NB4 (cell line): ENCODE measurements at regions not wholly inside any gene's neighbourhood (a gene's known extent, or its start where the extent isn't known, plus 50 kb on each side); places are given as distances from the start of the nearest gene placed in this dataset.

Source experiments
- DNase-seq: peaks from one replicate; pipeline ENCODE4 v3.0.0; 2010; ENCODE audit warnings: low read depth
- H3K4me3 ChIP-seq: one replicate; pipeline ENCODE4 v1.5.1; 2011; ENCODE audit warnings: mild to moderate bottlenecking, low read depth, low read length, moderate library complexity
- MYC ChIP-seq: IDR thresholded peaks from 2 replicates; pipeline ENCODE4 v1.6.1; 2011; ENCODE audit warnings: low read depth, low read length
- POLR2A ChIP-seq: IDR thresholded peaks from 2 replicates; pipeline ENCODE4 v1.6.1; 2011; ENCODE audit warnings: mild to moderate bottlenecking; ENCODE audit not compliant: insufficient read length; ENCODE audit errors: extremely low read depth
- TF ChIP-seq, protein P1 (sequence below): IDR thresholded peaks from one replicate; pipeline ENCODE4 v1.5.1; 2012; ENCODE audit warnings: low read depth, low read length
- TF ChIP-seq, protein P2 (sequence below): IDR thresholded peaks from 2 replicates; pipeline ENCODE4 v1.6.1; 2011; ENCODE audit warnings: low read depth, low read length

DNA sequence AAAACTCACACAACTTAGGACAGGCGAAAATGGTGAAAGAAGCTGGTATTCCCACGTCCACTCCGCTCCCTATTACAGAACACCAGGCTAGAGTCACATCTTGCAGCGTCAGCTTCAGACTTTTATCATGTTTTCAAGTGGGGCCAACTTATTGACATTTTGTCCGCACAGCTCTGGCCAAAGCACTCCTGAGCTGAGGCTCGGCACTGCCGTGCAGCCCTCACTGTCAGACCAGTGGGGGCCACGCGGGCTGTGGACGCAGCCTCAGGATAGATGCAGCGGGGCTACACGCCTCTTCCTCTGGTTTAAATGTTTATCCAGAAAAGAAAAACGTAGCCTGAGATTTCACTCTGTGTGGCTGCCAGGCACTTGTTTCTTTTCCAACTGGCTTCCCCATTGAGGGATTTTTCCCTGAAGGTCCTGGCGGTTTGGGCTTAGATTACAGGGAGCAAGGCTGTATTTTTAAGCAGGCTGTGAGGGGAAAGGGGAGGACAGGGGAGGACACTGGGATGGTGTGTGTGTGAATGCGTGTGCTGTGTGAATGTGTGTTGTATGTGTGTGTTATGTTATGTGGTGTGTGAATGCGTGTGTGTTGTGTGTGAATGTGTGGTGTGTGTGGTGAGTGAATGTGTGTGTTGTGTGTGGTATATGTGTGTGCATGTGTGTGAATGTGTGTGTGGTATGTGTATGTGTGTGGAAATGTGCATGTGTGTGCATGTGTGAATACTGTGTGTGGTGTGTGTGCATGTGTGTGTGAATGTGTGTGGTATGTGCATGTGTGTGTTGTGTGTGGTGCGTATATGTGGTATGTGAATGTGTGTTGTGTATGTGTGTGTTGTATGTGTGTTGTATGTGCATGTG is 267.6 kb downstream of the DCDC2C start:
- no peak overlapping the region for H3K4me3 ChIP-seq
- TF ChIP-seq, protein P1, sequence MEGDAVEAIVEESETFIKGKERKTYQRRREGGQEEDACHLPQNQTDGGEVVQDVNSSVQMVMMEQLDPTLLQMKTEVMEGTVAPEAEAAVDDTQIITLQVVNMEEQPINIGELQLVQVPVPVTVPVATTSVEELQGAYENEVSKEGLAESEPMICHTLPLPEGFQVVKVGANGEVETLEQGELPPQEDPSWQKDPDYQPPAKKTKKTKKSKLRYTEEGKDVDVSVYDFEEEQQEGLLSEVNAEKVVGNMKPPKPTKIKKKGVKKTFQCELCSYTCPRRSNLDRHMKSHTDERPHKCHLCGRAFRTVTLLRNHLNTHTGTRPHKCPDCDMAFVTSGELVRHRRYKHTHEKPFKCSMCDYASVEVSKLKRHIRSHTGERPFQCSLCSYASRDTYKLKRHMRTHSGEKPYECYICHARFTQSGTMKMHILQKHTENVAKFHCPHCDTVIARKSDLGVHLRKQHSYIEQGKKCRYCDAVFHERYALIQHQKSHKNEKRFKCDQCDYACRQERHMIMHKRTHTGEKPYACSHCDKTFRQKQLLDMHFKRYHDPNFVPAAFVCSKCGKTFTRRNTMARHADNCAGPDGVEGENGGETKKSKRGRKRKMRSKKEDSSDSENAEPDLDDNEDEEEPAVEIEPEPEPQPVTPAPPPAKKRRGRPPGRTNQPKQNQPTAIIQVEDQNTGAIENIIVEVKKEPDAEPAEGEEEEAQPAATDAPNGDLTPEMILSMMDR, result no peak
- TF ChIP-seq, protein P2, sequence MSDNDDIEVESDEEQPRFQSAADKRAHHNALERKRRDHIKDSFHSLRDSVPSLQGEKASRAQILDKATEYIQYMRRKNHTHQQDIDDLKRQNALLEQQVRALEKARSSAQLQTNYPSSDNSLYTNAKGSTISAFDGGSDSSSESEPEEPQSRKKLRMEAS, result no peak
- no peak for TF ChIP-seq MYC
- TF ChIP-seq POLR2A, result no peak
- no peak for DNase-seq

DNA sequence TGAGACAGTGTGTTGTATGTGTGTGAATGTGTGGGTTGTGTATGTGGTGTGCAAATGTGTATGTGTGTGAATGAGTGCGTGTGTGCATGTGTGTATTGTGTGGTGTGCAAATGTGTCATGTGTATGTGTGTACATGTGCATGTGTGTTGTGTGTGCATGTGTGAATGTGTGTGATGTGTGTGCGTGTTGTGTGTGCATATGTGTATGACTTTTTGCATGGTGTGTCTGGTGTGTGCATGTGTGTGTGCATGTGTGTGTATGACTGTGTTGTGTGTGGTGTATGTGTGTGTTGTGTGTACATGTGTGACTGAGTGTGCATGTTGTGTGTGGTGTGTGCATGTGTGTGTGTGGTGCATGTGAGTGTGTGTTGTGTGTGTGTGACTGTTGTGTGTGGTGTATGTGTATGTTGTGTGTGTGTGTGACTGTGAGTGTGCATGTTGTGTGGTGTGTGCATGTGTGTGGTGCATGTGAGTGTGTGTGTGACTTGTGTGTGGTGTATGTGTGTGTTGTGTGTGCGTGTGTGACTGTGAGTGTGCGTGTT is 268.3 kb downstream of the DCDC2C start:
- TF ChIP-seq, protein P2, result no peak
- TF ChIP-seq, protein P1, result no peak
- no peak for TF ChIP-seq MYC
- TF ChIP-seq POLR2A, result no peak
- no peak overlapping the region for H3K4me3 ChIP-seq
- DNase-seq, result no peak

DNA sequence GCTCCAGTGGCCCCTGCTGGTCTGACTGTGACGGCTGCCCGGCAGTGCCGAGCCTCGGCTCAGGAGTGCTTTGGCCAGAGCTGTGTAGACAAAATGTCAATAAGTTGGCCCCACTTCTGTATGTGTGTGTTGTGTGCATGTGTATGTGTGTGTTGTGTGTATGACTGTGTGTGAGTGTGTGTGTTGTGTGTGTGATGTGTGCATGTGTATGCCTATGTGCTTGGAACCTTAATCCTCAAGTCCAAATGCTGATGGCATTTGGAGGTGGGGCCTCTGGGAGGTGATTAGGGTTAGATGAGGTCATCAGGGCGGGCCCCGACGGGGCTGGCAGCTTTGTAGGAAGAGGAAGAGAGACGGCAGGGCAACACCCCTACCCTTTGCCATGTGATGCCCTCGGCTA is 269.0 kb downstream of the DCDC2C start:
- no peak overlapping the region for H3K4me3 ChIP-seq
- TF ChIP-seq POLR2A (no peak), MYC (no peak)
- TF ChIP-seq, protein P2, result no peak
- TF ChIP-seq, protein P1, result no peak
- no peak for DNase-seq

DNA sequence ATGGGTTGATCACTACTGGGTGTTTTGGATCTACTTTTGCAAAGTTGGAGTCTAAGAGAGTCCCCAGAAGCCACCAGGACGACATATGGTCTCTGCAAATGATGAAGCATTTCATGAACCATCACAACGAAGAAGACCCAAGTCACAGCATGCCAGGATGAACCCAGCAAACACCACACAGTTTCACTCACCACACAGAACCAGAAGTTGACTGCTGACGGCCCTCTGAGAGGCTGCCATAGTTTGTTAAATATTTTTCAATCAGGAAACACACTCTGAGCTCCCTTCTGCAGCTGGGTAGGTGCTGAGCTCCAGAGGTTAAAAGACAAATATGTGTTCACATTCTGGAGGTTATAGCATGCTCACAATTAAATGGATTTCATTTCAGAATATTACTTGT is 271.4 kb downstream of the DCDC2C start:
- no peak for DNase-seq
- H3K4me3 ChIP-seq, result no peak overlapping the region
- TF ChIP-seq, protein P1, result no peak
- TF ChIP-seq, protein P2, result no peak
- no peak for TF ChIP-seq POLR2A
- no peak for TF ChIP-seq MYC

DNA sequence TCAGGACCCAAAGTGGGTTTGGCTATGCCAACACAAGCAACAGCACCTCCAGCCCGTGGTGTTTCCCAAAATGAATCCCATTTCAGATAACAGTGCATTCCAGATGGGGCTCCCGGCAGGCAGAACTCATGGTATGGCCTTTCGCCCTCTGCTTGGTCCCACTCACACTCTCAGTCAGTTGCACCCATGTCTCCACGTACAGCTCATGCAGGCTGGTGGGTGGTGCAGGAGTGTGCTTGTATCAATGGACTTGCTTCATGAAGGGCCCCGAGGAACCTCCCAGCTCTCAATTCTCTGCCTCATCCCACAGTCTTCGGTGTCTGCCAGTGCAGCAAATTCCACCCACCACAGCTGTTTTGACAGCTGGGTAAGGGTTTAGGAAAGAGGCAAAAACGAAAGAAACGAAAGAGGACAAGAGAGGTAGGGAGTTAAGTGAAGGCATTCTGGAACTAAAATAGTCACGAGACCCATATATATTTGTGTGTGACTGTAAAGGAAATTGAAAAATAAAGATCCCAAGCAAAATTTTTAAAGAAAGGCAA is 278.1 kb downstream of the DCDC2C start:
- TF ChIP-seq MYC (no peak), POLR2A (no peak)
- TF ChIP-seq, protein P1, result no peak
- TF ChIP-seq, protein P2, result no peak
- H3K4me3 ChIP-seq, result no peak overlapping the region
- no peak for DNase-seq
